K562 (cell line): ENCODE measurements at regions not wholly inside any gene's neighbourhood (a gene's known extent, or its start where the extent isn't known, plus 50 kb on each side); places are given as distances from the start of the nearest gene placed in this dataset.

Experiments used
- GATA2 ChIP-seq: sonication (generic); formaldehyde crosslinking; IDR thresholded peaks from 2 replicates; pipeline ENCODE4 v1.4.0; 2020; ENCODE audit warnings: mild to moderate bottlenecking, missing genetic modification reagents
- HMG20B ChIP-seq: fragments of 250-450 bp; sonication (Bioruptor Pico); IDR thresholded peaks from 2 replicates; pipeline ENCODE4 v1.5.0; 2021; ENCODE audit warnings: mild to moderate bottlenecking
- KDM1A ChIP-seq, 2 experiments: fragments of 450-650 bp; IDR thresholded peaks; 2 replicates each; pipeline ENCODE4 v1.6.1; 2016; ENCODE audit warnings: mild to moderate bottlenecking in 2 of 2
- NBN ChIP-seq: fragments of 450-650 bp; IDR thresholded peaks from 2 replicates; pipeline ENCODE4 v1.6.1; 2016; ENCODE audit warnings: low read depth, mild to moderate bottlenecking
- RAD21 ChIP-seq, 2 experiments: fragments of 250-450 bp in 1 of 2; fragments of 450-650 bp in 1 of 2; sonication (Bioruptor Pico) in 1 of 2; formaldehyde crosslinking in 1 of 2; IDR thresholded peaks in 1 of 2; conservative IDR thresholded peaks in 1 of 2; 2 replicates each; pipeline versions ENCODE4 v1.4.0 to v1.8.0; 2020 to 2022; ENCODE audit warnings: mild to moderate bottlenecking in 2 of 2, moderate library complexity in 1 of 2
- SMC3 ChIP-seq: conservative IDR thresholded peaks from 2 replicates; pipeline ENCODE4 v1.6.1; 2011; ENCODE audit warnings: low read depth, low read length, improper control_type of control experiment; ENCODE audit not compliant: insufficient read depth
- VEZF1 ChIP-seq: fragments of 200-800 bp; sonication (Bioruptor generic); IDR thresholded peaks from 2 replicates; pipeline ENCODE4 v1.6.1; 2017; ENCODE audit warnings: missing genetic modification characterization, missing compliant biosample characterization
- ZNF354B ChIP-seq: fragments of 250-450 bp; sonication (Bioruptor Pico); IDR thresholded peaks from 2 replicates; pipeline ENCODE4 v1.4.0; 2020
- ZNF512 ChIP-seq: IDR thresholded peaks from 2 replicates; pipeline ENCODE4 v1.6.1; 2016; ENCODE audit warnings: missing genetic modification characterization, missing compliant biosample characterization

DNA sequence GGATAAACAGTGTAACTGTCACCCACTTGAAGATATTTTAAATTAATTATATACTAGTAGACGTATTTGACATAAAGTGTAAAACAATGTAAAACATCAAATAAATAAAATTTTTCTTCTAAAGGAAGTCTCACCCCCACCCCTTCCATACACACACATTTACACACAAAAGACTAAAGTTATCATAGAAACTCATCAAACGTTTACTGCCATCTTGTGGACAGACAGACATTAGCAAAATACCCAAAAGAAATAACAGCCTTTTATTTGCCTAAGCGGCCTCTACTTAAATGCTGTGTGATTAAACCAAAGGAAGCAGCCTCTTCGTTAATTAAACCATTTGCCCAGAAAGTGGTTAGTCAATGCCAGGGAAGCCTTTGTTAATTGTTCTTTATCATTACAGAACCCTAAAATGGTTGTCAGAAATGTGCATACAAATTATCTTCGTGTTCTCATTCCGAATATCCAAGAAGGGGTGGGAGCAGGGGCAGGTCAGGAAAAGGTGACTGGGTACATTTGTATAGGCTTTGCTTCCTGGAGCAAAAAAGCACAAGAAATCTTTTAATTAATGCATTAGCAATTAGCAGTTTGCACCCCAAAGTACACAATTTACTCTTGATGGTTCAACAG, 176.2 kb upstream of the SASH1 start (continued):
- peak; percentile 53; the same call in 1 of the 2 replicates for TF ChIP-seq SMC3
- TF ChIP-seq ZNF354B (CRISPR knock-in tag): no peak
- TF ChIP-seq NBN: no peak
- TF ChIP-seq HMG20B (CRISPR knock-in tag): no peak
- TF ChIP-seq ZNF512: no peak
- TF ChIP-seq KDM1A (IDR thresholded peaks at IDR 0.05): no peak
- peak; percentile 30; the same call in 1 of the 2 replicates for TF ChIP-seq VEZF1 (CRISPR knock-in tag)
- TF ChIP-seq GATA2 (CRISPR knock-in tag): peak; percentile 68
- TF ChIP-seq RAD21 (CRISPR knock-in tag; conservative IDR thresholded peaks at IDR 0.05 in 1 of 2, IDR thresholded peaks at IDR 0.05 in 1 of 2): peak; percentile 74 to 85
